ENCODE measurements at regions not wholly inside any gene's neighbourhood (a gene's known extent, or its start where the extent isn't known, plus 50 kb on each side); places are given as distances from the start of the nearest gene placed in this dataset.

- TF ChIP-seq CTCF (conservative IDR thresholded peaks at IDR 0.05; ENCODE audit: low read depth, low read length): no peak
- no peak for TF ChIP-seq EZH2 (IDR thresholded peaks at IDR 0.05; ENCODE audit: borderline replicate concordance, low read depth, low read length, poor library complexity, severe bottlenecking)
Measured at GRCh38 chr10:33107953-33108352, 149.9 kb upstream of the ITGB1 start.
